Loucy (cell line): ENCODE measurements at regions not wholly inside any gene's neighbourhood (a gene's known extent, or its start where the extent isn't known, plus 50 kb on each side); places are given as distances from the start of the nearest gene placed in this dataset.

Experiments used
- H2AFZ ChIP-seq: fragments of 200-600 bp; sonication (generic); 2 replicates; pipeline ENCODE4 v1.6.0; 2016; ENCODE audit warnings: antibody characterized with exemption, mild to moderate bottlenecking, low read length, moderate library complexity
- H3F3A ChIP-seq: fragments of 200-600 bp; 2 replicates; pipeline ENCODE4 v1.6.0; 2016; ENCODE audit warnings: antibody characterized with exemption, low read depth, mild to moderate bottlenecking
- H3K27me3 ChIP-seq: fragments of 200-600 bp; sonication (generic); 2 replicates; pipeline ENCODE4 v1.6.1; 2014; ENCODE audit warnings: low read length, mild to moderate bottlenecking; ENCODE audit not compliant: insufficient read depth, poor library complexity, severe bottlenecking
- H3K36me3 ChIP-seq: fragments of 200-600 bp; sonication (generic); 2 replicates; pipeline ENCODE4 v1.6.1; 2016; ENCODE audit warnings: low read length; ENCODE audit not compliant: insufficient read depth
- H3K4me1 ChIP-seq: fragments of 200-600 bp; sonication (generic); 2 replicates; pipeline ENCODE4 v1.5.1; 2014; ENCODE audit warnings: low read length, mild to moderate bottlenecking; ENCODE audit not compliant: insufficient read depth, poor library complexity, severe bottlenecking
- H3K4me2 ChIP-seq: fragments of 200-600 bp; sonication (generic); 2 replicates; pipeline ENCODE4 v1.6.0; 2014; ENCODE audit warnings: antibody characterized with exemption, low read length, low read depth, mild to moderate bottlenecking; ENCODE audit not compliant: poor library complexity, severe bottlenecking
- H3K4me3 ChIP-seq: fragments of 200-600 bp; sonication (generic); 2 replicates; pipeline ENCODE4 v1.5.1; 2014; ENCODE audit warnings: low read length, mild to moderate bottlenecking, mixed read lengths; ENCODE audit not compliant: poor library complexity, severe bottlenecking
- H3K79me2 ChIP-seq: fragments of 200-600 bp; sonication (generic); 2 replicates; pipeline ENCODE4 v1.6.1; 2014; ENCODE audit warnings: low read length; ENCODE audit not compliant: insufficient read depth
- H3K9ac ChIP-seq: fragments of 200-600 bp; sonication (generic); 2 replicates; pipeline ENCODE4 v1.6.0; 2014; ENCODE audit warnings: mild to moderate bottlenecking, low read depth, low read length, moderate library complexity; ENCODE audit not compliant: poor library complexity, severe bottlenecking
- H3K9me2 ChIP-seq: fragments of 200-600 bp; sonication (generic); replicated peaks from 2 replicates; pipeline ENCODE4 v1.6.1; 2016; ENCODE audit warnings: low read depth, low read length, mixed read lengths
- H3K9me3 ChIP-seq: fragments of 200-600 bp; sonication (generic); 2 replicates; pipeline ENCODE4 v1.6.1; 2014; ENCODE audit warnings: mild to moderate bottlenecking, antibody characterized with exemption, low read length, low read depth; ENCODE audit not compliant: insufficient read depth
- H4K20me1 ChIP-seq: fragments of 200-600 bp; sonication (generic); 2 replicates; pipeline ENCODE4 v1.6.0; 2014; ENCODE audit warnings: antibody characterized with exemption, low read length, mild to moderate bottlenecking; ENCODE audit not compliant: insufficient read depth, poor library complexity, severe bottlenecking
- CTCF ChIP-seq: fragments of 200-600 bp; sonication (generic); conservative IDR thresholded peaks from 2 replicates; pipeline ENCODE4 v1.5.1; 2014; ENCODE audit warnings: mild to moderate bottlenecking, antibody characterized with exemption, low read length
- EZH2phosphoT487 ChIP-seq: fragments of 200-600 bp; IDR thresholded peaks from 2 replicates; pipeline ENCODE4 v1.6.1; 2018; ENCODE audit warnings: antibody characterized with exemption, mild to moderate bottlenecking, moderate library complexity, borderline replicate concordance

- Histone ChIP-seq H2AFZ (no peak overlapping the region), H4K20me1 (no peaks in the 10 kb centered on the region), H3K4me3 (no peak overlapping the region), H3F3A (no peaks in the 10 kb centered on the region), H3K79me2 (no peaks in the 10 kb centered on the region), H3K9me2 (no peaks in the 10 kb centered on the region), H3K36me3 (no peaks in the 10 kb centered on the region), H3K4me1 (no peaks in the 10 kb centered on the region), H3K9me3 (no peaks in the 10 kb centered on the region), H3K9ac (no peak overlapping the region), H3K27me3 (no peaks in the 10 kb centered on the region), H3K4me2 (no peak overlapping the region)
- TF ChIP-seq EZH2phosphoT487, result no peak
- TF ChIP-seq CTCF, result no peak
These were observed 222.5 kb upstream of the RHOBTB1 start for GRCh38 chr10:61166489-61166888.

- H3K4me3 ChIP-seq, result no peak overlapping the region
- no peak overlapping the region for H3K4me2 ChIP-seq
- TF ChIP-seq EZH2phosphoT487 (no peak), CTCF (no peak; the same call in 1 of the 2 replicates)
- H3F3A ChIP-seq, result no peaks in the 10 kb centered on the region
- no peaks in the 10 kb centered on the region for H3K9me2 ChIP-seq
- H3K27me3 ChIP-seq, result no peaks in the 10 kb centered on the region
- H3K9me3 ChIP-seq, result no peaks in the 10 kb centered on the region
- H3K79me2 ChIP-seq, result no peaks in the 10 kb centered on the region
- no peak overlapping the region for H2AFZ ChIP-seq
- H3K4me1 ChIP-seq, result no peaks in the 10 kb centered on the region
- no peak overlapping the region for H3K9ac ChIP-seq
- H3K36me3 ChIP-seq, result no peaks in the 10 kb centered on the region
- no peaks in the 10 kb centered on the region for H4K20me1 ChIP-seq
These were observed 222.1 kb upstream of the RHOBTB1 start for GRCh38 chr10:61166065-61166464.

- TF ChIP-seq CTCF (no peak), EZH2phosphoT487 (no peak)
- no peaks in the 10 kb centered on the region for H3K27me3 ChIP-seq
- no peaks in the 10 kb centered on the region for H3K9me2 ChIP-seq
- H4K20me1 ChIP-seq, result no peaks in the 10 kb centered on the region
- H3K9ac ChIP-seq, result no peak overlapping the region
- no peak overlapping the region for H2AFZ ChIP-seq
- H3K79me2 ChIP-seq, result no peaks in the 10 kb centered on the region
- no peak overlapping the region for H3K4me3 ChIP-seq
- H3F3A ChIP-seq, result no peaks in the 10 kb centered on the region
- H3K9me3 ChIP-seq, result no peaks in the 10 kb centered on the region
- H3K4me1 ChIP-seq, result no peaks in the 10 kb centered on the region
- H3K4me2 ChIP-seq, result no peak overlapping the region
- H3K36me3 ChIP-seq, result no peaks in the 10 kb centered on the region
These were observed 220.6 kb upstream of the RHOBTB1 start for GRCh38 chr10:61164458-61165160.
